Adrenal gland (tissue), 5 donors: ENCODE measurements at regions not wholly inside any gene's neighbourhood (a gene's known extent, or its start where the extent isn't known, plus 50 kb on each side); places are given as distances from the start of the nearest gene placed in this dataset.

Experiments used
- POLR2A ChIP-seq, 2 donors: fragments of 450-650 bp; IDR thresholded peaks; one replicate each; pipeline ENCODE4 v1.6.1; 2017; ENCODE audit warnings: antibody characterized with exemption in 2 of 2, mild to moderate bottlenecking in 2 of 2, moderate library complexity in 1 of 2
- TF ChIP-seq, protein P1 (sequence below), 6 experiments: fragments of 450-650 bp in 4 of 6; fragments of 200-600 bp in 2 of 6; sonication (generic) in 1 of 6; IDR thresholded peaks; 1 replicate in 5 of 6; 2 replicates in 1 of 6; pipeline versions ENCODE4 v1.5.1 to v1.8.0; 2016 to 2021; ENCODE audit warnings: antibody characterized with exemption in 6 of 6, mild to moderate bottlenecking in 2 of 6, moderate library complexity in 1 of 6
- donor health status: DM: no; HTN: no; CAD: no.

- TF ChIP-seq, protein P1, sequence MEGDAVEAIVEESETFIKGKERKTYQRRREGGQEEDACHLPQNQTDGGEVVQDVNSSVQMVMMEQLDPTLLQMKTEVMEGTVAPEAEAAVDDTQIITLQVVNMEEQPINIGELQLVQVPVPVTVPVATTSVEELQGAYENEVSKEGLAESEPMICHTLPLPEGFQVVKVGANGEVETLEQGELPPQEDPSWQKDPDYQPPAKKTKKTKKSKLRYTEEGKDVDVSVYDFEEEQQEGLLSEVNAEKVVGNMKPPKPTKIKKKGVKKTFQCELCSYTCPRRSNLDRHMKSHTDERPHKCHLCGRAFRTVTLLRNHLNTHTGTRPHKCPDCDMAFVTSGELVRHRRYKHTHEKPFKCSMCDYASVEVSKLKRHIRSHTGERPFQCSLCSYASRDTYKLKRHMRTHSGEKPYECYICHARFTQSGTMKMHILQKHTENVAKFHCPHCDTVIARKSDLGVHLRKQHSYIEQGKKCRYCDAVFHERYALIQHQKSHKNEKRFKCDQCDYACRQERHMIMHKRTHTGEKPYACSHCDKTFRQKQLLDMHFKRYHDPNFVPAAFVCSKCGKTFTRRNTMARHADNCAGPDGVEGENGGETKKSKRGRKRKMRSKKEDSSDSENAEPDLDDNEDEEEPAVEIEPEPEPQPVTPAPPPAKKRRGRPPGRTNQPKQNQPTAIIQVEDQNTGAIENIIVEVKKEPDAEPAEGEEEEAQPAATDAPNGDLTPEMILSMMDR (IDR thresholded peaks at IDR 0.05), result no peak
- no peak for TF ChIP-seq POLR2A (IDR thresholded peaks at IDR 0.05)
These were observed 470.7 kb downstream of the HS3ST3B1 start for GRCh38 chr17:14771543-14771942.
